ENCODE measurements at regions not wholly inside any gene's neighbourhood (a gene's known extent, or its start where the extent isn't known, plus 50 kb on each side); places are given as distances from the start of the nearest gene placed in this dataset.

DNA sequence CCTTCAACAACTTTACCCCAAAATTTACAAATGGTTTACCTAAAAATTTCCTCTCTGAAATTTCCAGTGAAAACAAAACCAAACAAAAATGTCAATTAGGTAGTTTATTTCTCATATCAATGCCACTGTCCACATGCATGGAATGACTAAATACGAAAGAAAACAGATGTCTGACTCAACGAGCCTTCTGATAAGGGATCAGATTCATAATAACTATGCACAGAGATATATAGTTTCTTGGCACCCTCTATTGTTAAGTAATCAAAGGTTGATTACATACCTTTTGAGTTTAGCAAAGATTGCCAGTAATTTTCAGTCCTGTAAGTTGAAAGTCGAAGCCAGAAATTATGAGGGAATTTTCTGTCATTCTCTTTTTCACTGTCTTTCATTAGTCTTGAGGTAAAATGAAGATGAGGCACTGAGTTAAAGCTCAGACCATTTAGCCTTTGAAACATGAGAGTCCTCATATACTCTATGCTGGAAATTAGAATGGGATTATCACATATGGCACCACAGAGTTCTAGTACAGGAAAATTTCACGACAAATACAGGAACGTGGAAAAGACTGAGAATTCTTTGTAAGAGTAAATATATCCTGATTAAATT is 519.1 kb upstream of the ANKRD30A start:
- intact Hi-C loops (cut with DNase I; ENCODE audit: low total_unique reads): no loop called here
- no peak overlapping the region for H3K4me3 ChIP-seq
- H3K27me3 ChIP-seq: no peaks in the 10 kb centered on the region
- 41 to 55% (median 47%) methylated on average over 5 of the region's 5 CpGs for WGBS, 5 donors
- no peak for DNase-seq
- H3K4me1 ChIP-seq: peaks cover 0 to 5% (median 0%) of the 10 kb centered on the region in 4 donors
- no peak overlapping the region for H3K27ac ChIP-seq
- H3K9me3 ChIP-seq: no peaks in the 10 kb centered on the region
- no peaks in the 10 kb centered on the region for H3K36me3 ChIP-seq
- TF ChIP-seq EP300 (IDR thresholded peaks at IDR 0.05) (no peak), CTCF (IDR thresholded peaks at IDR 0.05) (no peak), POLR2A (IDR thresholded peaks at IDR 0.05) (no peak), POLR2AphosphoS5 (IDR thresholded peaks at IDR 0.05) (no peak)

GRCh38 chr10:36604316-36604715 is 521.1 kb upstream of the ANKRD30A start:
- Histone ChIP-seq H3K36me3 (no peaks in the 10 kb centered on the region), H3K4me3 (no peak overlapping the region), H3K27me3 (no peaks in the 10 kb centered on the region), H3K4me1 (peaks cover 0 to 5% (median 0%) of the 10 kb centered on the region in 4 donors), H3K9me3 (no peaks in the 10 kb centered on the region), H3K27ac (no peak overlapping the region)
- DNase-seq: no peak
- intact Hi-C loops (cut with DNase I; ENCODE audit: low total_unique reads): no loop called here
- TF ChIP-seq EP300 (IDR thresholded peaks at IDR 0.05): no peak
- no peak for TF ChIP-seq POLR2A (IDR thresholded peaks at IDR 0.05)
- TF ChIP-seq POLR2AphosphoS5 (IDR thresholded peaks at IDR 0.05): no peak
- TF ChIP-seq CTCF (IDR thresholded peaks at IDR 0.05): no peak
- whole genome bisulfite sequencing, 5 donors: 74 to 90% (median 78%) methylated on average over 2 of the region's 2 CpGs

- WGBS, 5 donors: 90 to 97% (median 93%) methylated on average over 4 of the region's 4 CpGs
- TF ChIP-seq POLR2A (IDR thresholded peaks at IDR 0.05) (no peak), CTCF (IDR thresholded peaks at IDR 0.05) (no peak), POLR2AphosphoS5 (IDR thresholded peaks at IDR 0.05) (no peak), EP300 (IDR thresholded peaks at IDR 0.05) (no peak)
- no peak for DNase-seq
- Histone ChIP-seq H3K4me3 (no peak overlapping the region), H3K4me1 (peaks cover 0 to 5% (median 0%) of the 10 kb centered on the region in 4 donors), H3K36me3 (no peaks in the 10 kb centered on the region), H3K9me3 (no peaks in the 10 kb centered on the region), H3K27ac (no peak overlapping the region), H3K27me3 (no peaks in the 10 kb centered on the region)
- intact Hi-C loops (cut with DNase I; ENCODE audit: low total_unique reads): no loop called here
Observed at GRCh38 chr10:36603688-36604087, 521.7 kb upstream of the ANKRD30A start.

- no peak for DNase-seq
- Histone ChIP-seq H3K27me3 (no peaks in the 10 kb centered on the region), H3K4me1 (peaks cover 0 to 5% (median 0%) of the 10 kb centered on the region in 4 donors), H3K4me3 (no peak overlapping the region), H3K9me3 (no peaks in the 10 kb centered on the region), H3K36me3 (no peaks in the 10 kb centered on the region), H3K27ac (no peak overlapping the region)
- 45 to 60% (median 52%) methylated on average over 4 of the region's 4 CpGs for WGBS, 5 donors
- intact Hi-C loops (cut with DNase I; ENCODE audit: low total_unique reads): no loop called here
- TF ChIP-seq EP300 (IDR thresholded peaks at IDR 0.05): no peak
- no peak for TF ChIP-seq CTCF (IDR thresholded peaks at IDR 0.05)
- no peak for TF ChIP-seq POLR2AphosphoS5 (IDR thresholded peaks at IDR 0.05)
- TF ChIP-seq POLR2A (IDR thresholded peaks at IDR 0.05): no peak
Observed at GRCh38 chr10:36602374-36602773, 523.0 kb upstream of the ANKRD30A start.
